B cell (primary cell): ENCODE measurements at regions not wholly inside any gene's neighbourhood (a gene's known extent, or its start where the extent isn't known, plus 50 kb on each side); places are given as distances from the start of the nearest gene placed in this dataset.

Experiments used
- ATAC-seq: fragments of 200-7000 bp; cut with Tn5 transposase; one replicate; pipeline ENCODE4 v1.10.0; 2021; ENCODE audit warnings: low read depth, mild to moderate bottlenecking, moderate number of reproducible peaks, moderate library complexity
- CTCF ChIA-PET: fragments of 350-600 bp; sonication (Branson Sonifier 250); formaldehyde crosslinking; loops from one replicate; lab custom pipeline; 2021; ENCODE audit warnings: antibody characterized with exemption, inconsistent platforms; lab: Charles Lee
- POLR2A ChIA-PET: fragments of 350-600 bp; sonication (Branson Sonifier 250); formaldehyde crosslinking; loops from one replicate; lab custom pipeline; 2021; ENCODE audit warnings: antibody characterized with exemption; lab: Charles Lee
- DNase-seq: peaks from one replicate; pipeline ENCODE4 v3.0.0; 2013
- H2AFZ ChIP-seq: 2 replicates; pipeline ENCODE4 v1.6.1; 2012; ENCODE audit warnings: mild to moderate bottlenecking, low read depth, low read length; ENCODE audit not compliant: insufficient read depth, poor library complexity, severe bottlenecking
- H3K27ac ChIP-seq, 2 donors: 1 replicate in 1 of 2; 2 replicates in 1 of 2; pipeline ENCODE4 v1.5.1; 2012 to 2013; ENCODE audit warnings: low read length in 2 of 2, mild to moderate bottlenecking in 2 of 2, moderate library complexity in 1 of 2
- H3K27me3 ChIP-seq, 4 experiments: fragments of 200-600 bp in 1 of 4; sonication (generic) in 1 of 4; replicated peaks in 1 of 4; 1 replicate in 2 of 4; 2 replicates in 2 of 4; pipeline versions ENCODE4 v1.6.1 to v1.7.0; 2013 to 2016; ENCODE audit warnings: low read length in 3 of 4, mild to moderate bottlenecking in 2 of 4, mixed read lengths in 1 of 4, moderate library complexity in 1 of 4; ENCODE audit not compliant: insufficient read depth in 4 of 4, control insufficient read depth in 3 of 4; ENCODE audit errors: control extremely low read depth in 1 of 4
- H3K36me3 ChIP-seq, 2 experiments: replicated peaks in 1 of 2; 1 replicate in 1 of 2; 2 replicates in 1 of 2; pipeline versions ENCODE4 v1.6.1 to v1.7.1; 2013; ENCODE audit warnings: low read length in 1 of 2; ENCODE audit not compliant: insufficient read depth in 2 of 2, control insufficient read depth in 1 of 2; ENCODE audit errors: control extremely low read depth in 1 of 2, extremely low read depth in 1 of 2
- H3K4me1 ChIP-seq, 2 donors: fragments of 200-600 bp in 1 of 2; sonication (generic) in 1 of 2; 1 replicate in 1 of 2; 2 replicates in 1 of 2; pipeline versions ENCODE4 v1.5.1 to v1.6.1; 2013 to 2017; ENCODE audit warnings: low read length in 2 of 2; ENCODE audit not compliant: control insufficient read depth in 2 of 2, insufficient read depth in 2 of 2
- H3K4me2 ChIP-seq: replicated peaks from 2 replicates; pipeline ENCODE3; 2012; ENCODE audit warnings: mild to moderate bottlenecking, low read depth, low read length; ENCODE audit not compliant: poor library complexity, severe bottlenecking
- H3K4me3 ChIP-seq, 5 experiments: fragments of 200-600 bp in 1 of 5; sonication (generic) in 1 of 5; 1 replicate in 3 of 5; 2 replicates in 2 of 5; pipeline versions ENCODE4 v1.5.1 to v1.7.0; 2011 to 2016; ENCODE audit warnings: low read length in 4 of 5, mild to moderate bottlenecking in 4 of 5, low read depth in 2 of 5, control low read depth in 1 of 5, moderate library complexity in 1 of 5; ENCODE audit not compliant: insufficient read depth in 1 of 5; ENCODE audit errors: control extremely low read depth in 1 of 5, extremely low read depth in 1 of 5
- H3K79me2 ChIP-seq: fragments of 200-600 bp; sonication (generic); one replicate; pipeline ENCODE4 v1.6.0; 2016; ENCODE audit warnings: low read length; ENCODE audit not compliant: control insufficient read depth, insufficient read depth
- H3K9ac ChIP-seq: fragments of 200-600 bp; sonication (generic); 2 replicates; pipeline ENCODE4 v1.6.1; 2017; ENCODE audit warnings: mild to moderate bottlenecking, low read length, moderate library complexity
- H3K9me3 ChIP-seq, 3 donors: one replicate each; pipeline versions ENCODE4 v1.6.1 to v1.7.1; 2013; ENCODE audit warnings: low read length in 2 of 3; ENCODE audit not compliant: control insufficient read depth in 2 of 3, insufficient read depth in 1 of 3; ENCODE audit errors: control extremely low read depth in 1 of 3
- H4K20me1 ChIP-seq: 2 replicates; pipeline ENCODE4 v1.6.0; 2012; ENCODE audit warnings: mild to moderate bottlenecking, low read length; ENCODE audit not compliant: insufficient read depth, control insufficient read depth, poor library complexity, severe bottlenecking
- H3K27ac Mint-ChIP-seq: one replicate; pipeline ENCODE4 v1.8.0; 2021; ENCODE audit warnings: mixed read lengths
- H3K27me3 Mint-ChIP-seq: one replicate; pipeline ENCODE4 v1.8.0; 2021; ENCODE audit warnings: mixed read lengths
- H3K4me1 Mint-ChIP-seq: one replicate; pipeline ENCODE4 v1.8.0; 2021; ENCODE audit warnings: mixed read lengths
- H3K4me3 Mint-ChIP-seq: one replicate; pipeline ENCODE4 v1.8.0; 2021; ENCODE audit warnings: mixed read lengths
- H3K9me3 Mint-ChIP-seq: one replicate; pipeline ENCODE4 v1.8.0; 2022; ENCODE audit warnings: mixed read lengths; ENCODE audit not compliant: insufficient read depth
- EZH2 ChIP-seq: IDR thresholded peaks from 2 replicates; pipeline ENCODE4 v1.6.1; 2012; ENCODE audit warnings: borderline replicate concordance, low read depth, mild to moderate bottlenecking, moderate library complexity, low read length; ENCODE audit not compliant: insufficient read depth, poor library complexity, severe bottlenecking
- WGBS: methylation state at CpG from one replicate; pipeline ENCODE4 v1.1.5; 2013; ENCODE audit warnings: missing lambda C conversion rate; ENCODE audit not compliant: insufficient coverage; 5-methylcytosine and 5-hydroxymethylcytosine counted together
- intact Hi-C: fragments of 100-400 bp; cut with micrococcal nuclease; formaldehyde crosslinking; loops from one replicate; pipeline ENCODE4 v1.10.0; 2022
- TF ChIP-seq, protein P1 (sequence below): fragments of 200-600 bp; IDR thresholded peaks from one replicate; pipeline ENCODE4 v1.8.0; 2022; ENCODE audit warnings: antibody characterized with exemption, mild to moderate bottlenecking

GRCh38 chr9:70474413-70474812 lies 60.0 kb upstream of the KLF9 start:
- Histone ChIP-seq H2AFZ (no peak overlapping the region), H3K4me1 (no peaks in the 10 kb centered on the region), H3K36me3 (no peaks in the 10 kb centered on the region), H3K27ac (no peak overlapping the region), H3K9ac (no peak overlapping the region), H3K27me3 (no peaks in the 10 kb centered on the region), H3K79me2 (no peaks in the 10 kb centered on the region), H3K9me3 (no peaks in the 10 kb centered on the region), H3K4me2 (no peak overlapping the region), H3K4me3 (no peak overlapping the region), H4K20me1 (no peaks in the 10 kb centered on the region)
- CTCF ChIA-PET, result no interaction called here
- Mint-ChIP-seq H3K4me3 (no peak overlapping the region), H3K27ac (no peak overlapping the region), H3K9me3 (no peaks in the 10 kb centered on the region), H3K4me1 (no peaks in the 10 kb centered on the region), H3K27me3 (peaks cover 19% of the 10 kb centered on the region)
- no peak for DNase-seq
- POLR2A ChIA-PET, result no interaction called here
- TF ChIP-seq, protein P1, sequence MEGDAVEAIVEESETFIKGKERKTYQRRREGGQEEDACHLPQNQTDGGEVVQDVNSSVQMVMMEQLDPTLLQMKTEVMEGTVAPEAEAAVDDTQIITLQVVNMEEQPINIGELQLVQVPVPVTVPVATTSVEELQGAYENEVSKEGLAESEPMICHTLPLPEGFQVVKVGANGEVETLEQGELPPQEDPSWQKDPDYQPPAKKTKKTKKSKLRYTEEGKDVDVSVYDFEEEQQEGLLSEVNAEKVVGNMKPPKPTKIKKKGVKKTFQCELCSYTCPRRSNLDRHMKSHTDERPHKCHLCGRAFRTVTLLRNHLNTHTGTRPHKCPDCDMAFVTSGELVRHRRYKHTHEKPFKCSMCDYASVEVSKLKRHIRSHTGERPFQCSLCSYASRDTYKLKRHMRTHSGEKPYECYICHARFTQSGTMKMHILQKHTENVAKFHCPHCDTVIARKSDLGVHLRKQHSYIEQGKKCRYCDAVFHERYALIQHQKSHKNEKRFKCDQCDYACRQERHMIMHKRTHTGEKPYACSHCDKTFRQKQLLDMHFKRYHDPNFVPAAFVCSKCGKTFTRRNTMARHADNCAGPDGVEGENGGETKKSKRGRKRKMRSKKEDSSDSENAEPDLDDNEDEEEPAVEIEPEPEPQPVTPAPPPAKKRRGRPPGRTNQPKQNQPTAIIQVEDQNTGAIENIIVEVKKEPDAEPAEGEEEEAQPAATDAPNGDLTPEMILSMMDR, result no peak
- no peak for TF ChIP-seq EZH2
- intact Hi-C loops, result no loop called here
- 100% methylated on average over 1 of the region's 2 CpGs for whole genome bisulfite sequencing
- no peak for ATAC-seq

- no peaks in the 10 kb centered on the region for H4K20me1 ChIP-seq
- DNase-seq, result no peak
- H3K4me1 ChIP-seq, result no peaks in the 10 kb centered on the region
- H3K9ac ChIP-seq, result no peak overlapping the region
- H3K9me3 ChIP-seq, result no peaks in the 10 kb centered on the region
- no peaks in the 10 kb centered on the region for H3K79me2 ChIP-seq
- 89% methylated on average over 8 of the region's 14 CpGs for WGBS
- H3K4me3 Mint-ChIP-seq, result no peak overlapping the region
- ChIA-PET POLR2A (no interaction called here), CTCF (no interaction called here)
- H3K27me3 ChIP-seq, result no peaks in the 10 kb centered on the region
- no peak overlapping the region for H3K4me3 ChIP-seq
- intact Hi-C loops, result no loop called here
- no peaks in the 10 kb centered on the region for H3K9me3 Mint-ChIP-seq
- no peaks in the 10 kb centered on the region for H3K36me3 ChIP-seq
- H3K27me3 Mint-ChIP-seq, result peaks cover 19% of the 10 kb centered on the region
- no peak overlapping the region for H2AFZ ChIP-seq
- H3K4me2 ChIP-seq, result no peak overlapping the region
- no peak for TF ChIP-seq EZH2
- TF ChIP-seq, protein P1, result no peak
- no peak overlapping the region for H3K27ac Mint-ChIP-seq
- no peak for ATAC-seq
- no peak overlapping the region for H3K27ac ChIP-seq
- no peaks in the 10 kb centered on the region for H3K4me1 Mint-ChIP-seq
Measured at GRCh38 chr9:70472268-70473249, 58.1 kb upstream of the KLF9 start.
